GM12878 (cell line): ENCODE measurements at regions not wholly inside any gene's neighbourhood (a gene's known extent, or its start where the extent isn't known, plus 50 kb on each side); places are given as distances from the start of the nearest gene placed in this dataset.

Experiments
- ATAC-seq: fragments of 200-7000 bp; cut with Tn5 transposase; 3 replicates; pipeline ENCODE4 v1.9.1; 2020; ENCODE audit warnings: mild to moderate bottlenecking, moderate library complexity
- BruUV-seq: library from RNA; stranded (reverse); fragments of 400-500 nt; replicated peaks from 2 replicates; lab custom pipeline; 2021; lab: Mats Ljungman, UMichigan
- CTCF ChIA-PET: fragments of 300-600 bp; sonication (Branson Sonifier 250); formaldehyde crosslinking; extraction: SDS; loops from one replicate; lab custom pipeline; 2021; ENCODE audit warnings: inconsistent platforms; lab: Yijun Ruan, JAX
- POLR2A ChIA-PET: fragments of 350-600 bp; formaldehyde crosslinking; extraction: SDS; loops from one replicate; lab custom pipeline; 2021; ENCODE audit warnings: inconsistent platforms; lab: Charles Lee
- RAD21 ChIA-PET: fragments of 300-600 bp; sonication (Branson Sonifier 250); formaldehyde crosslinking; loops from one replicate; lab custom pipeline; 2023; ENCODE audit warnings: antibody characterized with exemption; ENCODE audit not compliant: unreplicated experiment; lab: Charles Lee
- SMC1A ChIA-PET: fragments of 300-600 bp; sonication (Branson Sonifier 250); formaldehyde crosslinking; loops from one replicate; lab custom pipeline; 2023; ENCODE audit not compliant: unreplicated experiment, uncharacterized antibody; lab: Charles Lee
- DNase-seq: peaks from one replicate; pipeline ENCODE4 v3.0.0-alpha.2; 2011; ENCODE audit warnings: low read depth, low spot score
- FAIRE-seq: peaks from 3 replicates; lab custom pipeline; 2011; peaks lifted over from hg19 to GRCh38; lab: Jason Lieb, UNC
- H2AFZ ChIP-seq: 2 replicates; pipeline ENCODE4 v1.6.0; 2011; ENCODE audit warnings: low read depth, low read length, control low read depth; ENCODE audit not compliant: control insufficient read depth
- H3K27ac ChIP-seq: 2 replicates; pipeline ENCODE4 v1.5.1; 2011; ENCODE audit warnings: control low read depth; ENCODE audit not compliant: control insufficient read depth, insufficient read depth
- H3K27me3 ChIP-seq, 2 experiments: replicated peaks in 1 of 2; 2 replicates each; pipeline versions ENCODE4 v1.6.0 to v1.6.1; 2011; ENCODE audit warnings: low read length in 1 of 2; ENCODE audit not compliant: control insufficient read depth in 2 of 2, insufficient read depth in 2 of 2
- H3K36me3 ChIP-seq, 2 experiments: 2 replicates each; pipeline ENCODE4 v1.5.1; 2011; ENCODE audit warnings: low read length in 1 of 2; ENCODE audit not compliant: control insufficient read depth in 2 of 2, insufficient read depth in 2 of 2
- H3K4me1 ChIP-seq: 2 replicates; pipeline ENCODE4 v1.6.1; 2011; ENCODE audit warnings: mild to moderate bottlenecking, low read length, moderate library complexity, mixed read lengths; ENCODE audit not compliant: control insufficient read depth, insufficient read depth
- H3K4me2 ChIP-seq: 2 replicates; pipeline ENCODE4 v1.6.0; 2011; ENCODE audit warnings: control low read depth; ENCODE audit not compliant: control insufficient read depth, insufficient read depth
- H3K4me3 ChIP-seq: fragments of 200-600 bp; sonication (generic); 2 replicates; pipeline ENCODE4 v1.5.1; 2016
- H3K79me2 ChIP-seq: 2 replicates; pipeline ENCODE4 v1.6.0; 2011; ENCODE audit warnings: low read length; ENCODE audit not compliant: control insufficient read depth, insufficient read depth
- H3K9ac ChIP-seq: 2 replicates; pipeline ENCODE4 v1.8.0; 2011; ENCODE audit warnings: low read length, control low read depth, mixed read lengths; ENCODE audit not compliant: control insufficient read depth, insufficient read depth
- H3K9me3 ChIP-seq: replicated peaks from 3 replicates; pipeline ENCODE4 v1.5.1; 2011; ENCODE audit warnings: mild to moderate bottlenecking, low read length; ENCODE audit not compliant: control insufficient read depth, insufficient read depth
- H4K20me1 ChIP-seq: 2 replicates; pipeline ENCODE4 v1.6.0; 2011; ENCODE audit not compliant: control insufficient read depth, insufficient read depth
- BHLHE40 ChIP-seq, 2 experiments: fragments of 450-650 bp in 1 of 2; IDR thresholded peaks; 2 replicates each; pipeline ENCODE4 v1.6.1; 2011 to 2017; ENCODE audit warnings: low read depth in 2 of 2, borderline replicate concordance in 1 of 2, improper control_type of control experiment in 1 of 2, low read length in 1 of 2, mild to moderate bottlenecking in 1 of 2
- EP300 ChIP-seq, 2 experiments: fragments of 150-350 bp in 1 of 2; IDR thresholded peaks; 2 replicates each; pipeline ENCODE4 v1.6.1; 2011 to 2012; ENCODE audit warnings: low read depth in 2 of 2, low read length in 2 of 2, borderline replicate concordance in 1 of 2, improper control_type of control experiment in 1 of 2, inconsistent platforms in 1 of 2; ENCODE audit not compliant: control insufficient read depth in 1 of 2
- NBN ChIP-seq: fragments of 450-650 bp; IDR thresholded peaks from 2 replicates; pipeline ENCODE4 v1.6.1; 2016
- RUNX3 ChIP-seq: IDR thresholded peaks from 2 replicates; pipeline ENCODE4 v1.6.1; 2012; ENCODE audit warnings: low read length, inconsistent platforms
- ZNF622 ChIP-seq: fragments of 450-650 bp; IDR thresholded peaks from 2 replicates; pipeline ENCODE4 v1.6.1; 2017; ENCODE audit warnings: mild to moderate bottlenecking, inconsistent platforms
- WGBS: methylation state at CpG from one replicate; pipeline ENCODE4 v1.1.6; 2016; ENCODE audit warnings: low lambda C conversion rate; ENCODE audit not compliant: insufficient replicate concordance, insufficient coverage; ENCODE audit errors: missing lambda C conversion rate; 5-methylcytosine and 5-hydroxymethylcytosine counted together
- in situ Hi-C: fragments of 300-500 bp; cut with MboI; formaldehyde crosslinking; loops from 9 replicates; pipeline ENCODE4 v1.14.3; 2018; ENCODE audit warnings: mixed read lengths
- intact Hi-C: fragments of 100-400 bp; cut with micrococcal nuclease; formaldehyde crosslinking; loops from one replicate; pipeline ENCODE4 v1.14.2; 2022; ENCODE audit not compliant: unreplicated experiment
- TF ChIP-seq, protein P1 (sequence below): fragments of 150-350 bp; IDR thresholded peaks from 2 replicates; pipeline ENCODE4 v1.6.1; 2016; ENCODE audit warnings: low read depth, low read length
- TF ChIP-seq, protein P2 (sequence below): IDR thresholded peaks from 2 replicates; pipeline ENCODE4 v1.6.1; 2012; ENCODE audit warnings: mild to moderate bottlenecking, low read depth, low read length
- TF ChIP-seq, protein P3 (sequence below): IDR thresholded peaks from 2 replicates; pipeline ENCODE4 v1.6.1; 2011; ENCODE audit warnings: borderline replicate concordance, low read depth, mild to moderate bottlenecking, moderate library complexity, mixed read lengths, low read length; ENCODE audit not compliant: insufficient read depth; ENCODE audit errors: extremely low read length

DNA sequence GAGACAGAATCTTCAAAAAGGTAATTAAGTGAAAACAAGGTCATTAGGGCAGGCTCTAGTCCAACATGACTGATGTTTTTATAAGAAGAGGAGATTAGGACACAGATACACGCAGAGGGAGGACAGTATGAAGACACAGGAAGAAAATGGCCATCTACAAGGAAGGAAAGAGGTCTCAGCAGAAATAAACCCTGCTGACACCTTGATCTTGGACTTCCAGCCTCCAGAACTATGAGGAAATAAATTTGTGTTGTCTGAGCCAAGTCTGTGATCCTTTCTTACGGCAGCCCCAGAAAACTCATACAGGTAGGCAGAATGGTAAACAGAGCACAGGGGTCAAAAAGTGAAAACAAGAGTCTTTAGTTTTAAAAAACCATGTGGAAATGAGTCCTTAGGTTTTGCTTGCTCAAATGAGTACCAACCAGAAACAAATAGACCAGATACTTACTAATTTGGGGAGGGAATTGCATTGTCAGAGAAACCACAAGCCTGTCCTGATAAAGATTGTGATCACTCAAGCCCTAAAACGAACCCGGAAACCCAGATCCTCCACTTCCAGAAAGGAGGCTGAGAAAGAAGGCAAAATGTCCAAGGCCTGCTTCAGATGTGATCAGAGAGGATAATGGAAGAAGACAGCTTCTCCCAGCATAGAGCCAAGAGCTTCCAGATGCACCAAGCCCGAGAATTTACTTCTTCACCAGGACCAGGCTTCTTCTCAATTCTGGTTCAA is 93.9 kb downstream of the DUSP6 start:
- 30% methylated on average over 5 of the region's 5 CpGs for WGBS
- H3K27ac ChIP-seq = no peak overlapping the region
- no peaks in the 10 kb centered on the region; a peak in 1 of 4 replicates for H3K27me3 ChIP-seq
- TF ChIP-seq ZNF622 = no peak
- TF ChIP-seq NBN = no peak
- TF ChIP-seq BHLHE40 (IDR thresholded peaks at IDR 0.05; ENCODE audit: borderline replicate concordance in 1 of 2, low read depth in 2 of 2, low read length in 1 of 2) = no peak
- 0 out of 2 replicates have a peak, but pooled peaks have one; percentile 14 for TF ChIP-seq RUNX3
- TF ChIP-seq EP300 (IDR thresholded peaks at IDR 0.05; ENCODE audit: borderline replicate concordance in 1 of 2, control insufficient read depth in 1 of 2, low read depth in 2 of 2, low read length in 2 of 2) = no peak
- in situ Hi-C loops = no loop called here
- BruUV-seq = no TSS peak
- RAD21 ChIA-PET = no interaction called here
- no peak overlapping the region for H3K4me2 ChIP-seq
- POLR2A ChIA-PET = no interaction called here
- DNase-seq (no peak), ATAC-seq (no peak), FAIRE-seq (no peak)
- H3K9me3 ChIP-seq = no peaks in the 10 kb centered on the region
- no peaks in the 10 kb centered on the region for H3K79me2 ChIP-seq
- intact Hi-C loops = no loop called here
- H3K9ac ChIP-seq = no peak overlapping the region
- H4K20me1 ChIP-seq = no peaks in the 10 kb centered on the region
- H3K36me3 ChIP-seq = no peaks in the 10 kb centered on the region
- no peaks in the 10 kb centered on the region for H3K4me1 ChIP-seq
- H3K4me3 ChIP-seq = no peak overlapping the region
- CTCF ChIA-PET = no interaction called here
- SMC1A ChIA-PET = no interaction called here
- no peak overlapping the region for H2AFZ ChIP-seq

DNA sequence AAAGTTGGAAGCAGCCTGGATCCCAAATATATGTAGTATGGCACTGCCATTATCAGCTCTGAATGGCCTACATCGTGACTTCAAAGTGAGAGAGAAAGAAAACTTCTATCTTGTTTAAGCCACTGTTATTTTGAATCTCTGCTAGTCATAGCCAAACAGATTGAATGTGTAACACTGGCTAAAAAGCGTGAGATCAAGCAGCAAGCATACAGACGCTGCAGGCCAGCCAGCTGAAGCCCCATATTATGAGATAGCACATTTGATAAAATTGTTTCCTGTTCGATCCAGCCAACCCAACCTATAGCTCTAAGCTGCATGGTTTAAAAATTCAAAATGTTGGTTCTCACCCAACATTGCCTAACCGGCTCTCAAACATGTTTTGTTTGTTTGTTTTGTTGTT is 95.0 kb downstream of the DUSP6 start:
- 25% methylated on average over 5 of the region's 5 CpGs for WGBS
- no peaks in the 10 kb centered on the region; a peak in 1 of 4 replicates for H3K27me3 ChIP-seq
- ChIA-PET SMC1A (no interaction called here), CTCF (interaction anchor here (1.1 kb wide), 1 partner anchor 48 kb away, joined by 5 read pairs; no protein-coding TSS in a partner anchor), POLR2A (no interaction called here), RAD21 (no interaction called here)
- no peak for FAIRE-seq
- ATAC-seq = no peak
- in situ Hi-C loops = no loop called here
- no TSS peak for BruUV-seq
- no peak overlapping the region for H3K9ac ChIP-seq
- DNase-seq = no peak
- H3K9me3 ChIP-seq = no peaks in the 10 kb centered on the region
- H3K36me3 ChIP-seq = no peaks in the 10 kb centered on the region
- no peaks in the 10 kb centered on the region for H4K20me1 ChIP-seq
- no peak overlapping the region for H3K27ac ChIP-seq
- H3K4me3 ChIP-seq = no peak overlapping the region
- no peak overlapping the region for H3K4me2 ChIP-seq
- H3K4me1 ChIP-seq = no peaks in the 10 kb centered on the region
- no peak overlapping the region for H2AFZ ChIP-seq
- intact Hi-C loops = no loop called here
- H3K79me2 ChIP-seq = no peaks in the 10 kb centered on the region
- TF ChIP-seq, protein P1, sequence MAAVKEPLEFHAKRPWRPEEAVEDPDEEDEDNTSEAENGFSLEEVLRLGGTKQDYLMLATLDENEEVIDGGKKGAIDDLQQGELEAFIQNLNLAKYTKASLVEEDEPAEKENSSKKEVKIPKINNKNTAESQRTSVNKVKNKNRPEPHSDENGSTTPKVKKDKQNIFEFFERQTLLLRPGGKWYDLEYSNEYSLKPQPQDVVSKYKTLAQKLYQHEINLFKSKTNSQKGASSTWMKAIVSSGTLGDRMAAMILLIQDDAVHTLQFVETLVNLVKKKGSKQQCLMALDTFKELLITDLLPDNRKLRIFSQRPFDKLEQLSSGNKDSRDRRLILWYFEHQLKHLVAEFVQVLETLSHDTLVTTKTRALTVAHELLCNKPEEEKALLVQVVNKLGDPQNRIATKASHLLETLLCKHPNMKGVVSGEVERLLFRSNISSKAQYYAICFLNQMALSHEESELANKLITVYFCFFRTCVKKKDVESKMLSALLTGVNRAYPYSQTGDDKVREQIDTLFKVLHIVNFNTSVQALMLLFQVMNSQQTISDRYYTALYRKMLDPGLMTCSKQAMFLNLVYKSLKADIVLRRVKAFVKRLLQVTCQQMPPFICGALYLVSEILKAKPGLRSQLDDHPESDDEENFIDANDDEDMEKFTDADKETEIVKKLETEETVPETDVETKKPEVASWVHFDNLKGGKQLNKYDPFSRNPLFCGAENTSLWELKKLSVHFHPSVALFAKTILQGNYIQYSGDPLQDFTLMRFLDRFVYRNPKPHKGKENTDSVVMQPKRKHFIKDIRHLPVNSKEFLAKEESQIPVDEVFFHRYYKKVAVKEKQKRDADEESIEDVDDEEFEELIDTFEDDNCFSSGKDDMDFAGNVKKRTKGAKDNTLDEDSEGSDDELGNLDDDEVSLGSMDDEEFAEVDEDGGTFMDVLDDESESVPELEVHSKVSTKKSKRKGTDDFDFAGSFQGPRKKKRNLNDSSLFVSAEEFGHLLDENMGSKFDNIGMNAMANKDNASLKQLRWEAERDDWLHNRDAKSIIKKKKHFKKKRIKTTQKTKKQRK = no peak
- TF ChIP-seq, protein P2, sequence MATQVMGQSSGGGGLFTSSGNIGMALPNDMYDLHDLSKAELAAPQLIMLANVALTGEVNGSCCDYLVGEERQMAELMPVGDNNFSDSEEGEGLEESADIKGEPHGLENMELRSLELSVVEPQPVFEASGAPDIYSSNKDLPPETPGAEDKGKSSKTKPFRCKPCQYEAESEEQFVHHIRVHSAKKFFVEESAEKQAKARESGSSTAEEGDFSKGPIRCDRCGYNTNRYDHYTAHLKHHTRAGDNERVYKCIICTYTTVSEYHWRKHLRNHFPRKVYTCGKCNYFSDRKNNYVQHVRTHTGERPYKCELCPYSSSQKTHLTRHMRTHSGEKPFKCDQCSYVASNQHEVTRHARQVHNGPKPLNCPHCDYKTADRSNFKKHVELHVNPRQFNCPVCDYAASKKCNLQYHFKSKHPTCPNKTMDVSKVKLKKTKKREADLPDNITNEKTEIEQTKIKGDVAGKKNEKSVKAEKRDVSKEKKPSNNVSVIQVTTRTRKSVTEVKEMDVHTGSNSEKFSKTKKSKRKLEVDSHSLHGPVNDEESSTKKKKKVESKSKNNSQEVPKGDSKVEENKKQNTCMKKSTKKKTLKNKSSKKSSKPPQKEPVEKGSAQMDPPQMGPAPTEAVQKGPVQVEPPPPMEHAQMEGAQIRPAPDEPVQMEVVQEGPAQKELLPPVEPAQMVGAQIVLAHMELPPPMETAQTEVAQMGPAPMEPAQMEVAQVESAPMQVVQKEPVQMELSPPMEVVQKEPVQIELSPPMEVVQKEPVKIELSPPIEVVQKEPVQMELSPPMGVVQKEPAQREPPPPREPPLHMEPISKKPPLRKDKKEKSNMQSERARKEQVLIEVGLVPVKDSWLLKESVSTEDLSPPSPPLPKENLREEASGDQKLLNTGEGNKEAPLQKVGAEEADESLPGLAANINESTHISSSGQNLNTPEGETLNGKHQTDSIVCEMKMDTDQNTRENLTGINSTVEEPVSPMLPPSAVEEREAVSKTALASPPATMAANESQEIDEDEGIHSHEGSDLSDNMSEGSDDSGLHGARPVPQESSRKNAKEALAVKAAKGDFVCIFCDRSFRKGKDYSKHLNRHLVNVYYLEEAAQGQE = no peak
- TF ChIP-seq, protein P3, sequence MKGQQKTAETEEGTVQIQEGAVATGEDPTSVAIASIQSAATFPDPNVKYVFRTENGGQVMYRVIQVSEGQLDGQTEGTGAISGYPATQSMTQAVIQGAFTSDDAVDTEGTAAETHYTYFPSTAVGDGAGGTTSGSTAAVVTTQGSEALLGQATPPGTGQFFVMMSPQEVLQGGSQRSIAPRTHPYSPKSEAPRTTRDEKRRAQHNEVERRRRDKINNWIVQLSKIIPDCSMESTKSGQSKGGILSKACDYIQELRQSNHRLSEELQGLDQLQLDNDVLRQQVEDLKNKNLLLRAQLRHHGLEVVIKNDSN = no peak
